NB4 (cell line): ENCODE measurements at regions not wholly inside any gene's neighbourhood (a gene's known extent, or its start where the extent isn't known, plus 50 kb on each side); places are given as distances from the start of the nearest gene placed in this dataset.

Experiments
- CTCF ChIP-seq: IDR thresholded peaks from one replicate; pipeline ENCODE4 v1.5.1; 2012; ENCODE audit warnings: low read depth, low read length
- MAX ChIP-seq: IDR thresholded peaks from 2 replicates; pipeline ENCODE4 v1.6.1; 2011; ENCODE audit warnings: low read depth, low read length
- MYC ChIP-seq: IDR thresholded peaks from 2 replicates; pipeline ENCODE4 v1.6.1; 2011; ENCODE audit warnings: low read depth, low read length
- POLR2A ChIP-seq: IDR thresholded peaks from 2 replicates; pipeline ENCODE4 v1.6.1; 2011; ENCODE audit warnings: mild to moderate bottlenecking; ENCODE audit not compliant: insufficient read length; ENCODE audit errors: extremely low read depth

DNA sequence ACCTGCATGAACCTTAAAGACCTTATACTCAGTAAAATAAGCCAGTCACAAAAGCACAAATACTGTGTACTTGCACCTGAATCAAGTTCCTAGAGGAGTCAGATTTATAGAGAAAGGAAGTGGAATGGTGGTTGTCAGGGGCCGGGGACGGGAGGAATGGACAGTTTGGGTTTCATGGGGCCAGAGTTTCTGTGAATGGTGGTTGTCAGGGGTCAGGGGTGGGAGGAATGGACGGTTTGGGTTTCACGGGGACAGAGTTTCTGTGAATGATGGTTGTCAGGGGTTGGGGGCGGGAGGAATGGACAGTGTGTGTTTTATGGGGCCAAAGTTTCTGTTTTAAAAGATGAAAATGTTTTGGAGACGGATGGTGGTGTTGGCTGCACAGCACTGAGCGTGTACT, 260.0 kb upstream of the MKI67 start:
- no peak for TF ChIP-seq CTCF
- TF ChIP-seq POLR2A = no peak
- no peak for TF ChIP-seq MYC
- TF ChIP-seq MAX = no peak
